ENCODE measurements at regions not wholly inside any gene's neighbourhood (a gene's known extent, or its start where the extent isn't known, plus 50 kb on each side); places are given as distances from the start of the nearest gene placed in this dataset.

DNA sequence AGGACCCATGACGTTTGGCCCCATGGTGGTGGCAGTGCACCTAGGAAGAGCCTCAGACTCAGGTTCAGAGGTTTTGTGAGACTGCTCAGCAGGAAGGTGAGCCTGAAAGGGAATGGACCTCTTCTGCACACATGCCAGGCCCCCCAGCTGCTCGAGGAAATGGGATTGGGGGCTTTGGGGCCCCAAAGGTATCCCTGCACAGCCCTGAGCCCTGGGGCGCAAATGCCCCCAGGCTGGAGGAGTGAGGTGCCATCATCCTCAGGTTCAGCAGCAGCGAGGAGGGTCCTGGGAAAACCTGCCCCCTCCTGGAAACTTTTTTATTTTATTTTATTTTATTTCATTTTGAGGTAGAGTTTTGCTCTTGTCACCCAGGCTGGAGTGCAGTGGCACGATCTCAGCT is 171.8 kb upstream of the MVB12B start:
- DNase-seq = no peak

DNA sequence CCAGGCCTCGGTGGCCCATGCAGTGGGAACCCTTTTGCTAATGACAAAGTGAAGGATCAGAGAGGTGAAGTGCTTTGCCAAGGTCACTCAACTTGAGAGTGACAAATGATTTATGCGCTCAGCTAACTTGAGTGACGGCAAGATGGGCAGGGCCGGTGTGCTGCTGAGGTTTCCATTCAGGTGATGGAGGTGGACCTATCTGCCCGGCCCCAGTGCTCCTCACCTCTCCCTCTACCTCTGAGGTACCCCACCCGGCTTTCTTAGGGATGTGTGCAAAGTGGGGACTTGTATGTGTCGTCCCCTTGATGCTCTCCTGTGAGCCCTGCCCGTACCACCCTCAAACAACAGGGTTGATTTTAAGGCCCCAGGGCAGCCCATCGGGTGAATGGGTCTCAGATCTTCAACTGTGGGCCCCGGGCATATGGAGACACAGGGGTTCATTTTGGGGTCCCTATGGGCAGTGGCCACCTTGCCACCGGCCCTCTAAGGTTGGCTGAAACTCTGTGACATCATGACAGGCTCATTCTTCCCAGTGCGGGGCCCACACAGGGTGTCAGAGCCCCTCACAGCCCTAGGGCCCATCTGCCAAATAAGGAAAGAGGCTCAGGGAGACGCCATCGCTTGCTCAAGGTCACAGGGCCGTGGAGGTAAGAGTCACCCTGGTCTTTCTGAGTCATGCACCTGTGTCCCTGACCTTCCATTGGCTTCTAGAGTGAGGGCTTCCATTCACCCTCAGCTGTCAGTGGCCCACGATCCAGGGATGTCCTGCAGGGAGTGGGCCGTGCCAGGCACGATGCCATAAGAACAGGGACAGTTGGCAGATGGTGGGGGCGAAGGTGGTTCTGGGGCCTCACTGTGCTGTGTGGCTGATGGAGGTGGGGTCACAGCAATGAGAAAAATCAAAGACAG is 170.6 kb upstream of the MVB12B start:
- DNase-seq = no peak

DNA sequence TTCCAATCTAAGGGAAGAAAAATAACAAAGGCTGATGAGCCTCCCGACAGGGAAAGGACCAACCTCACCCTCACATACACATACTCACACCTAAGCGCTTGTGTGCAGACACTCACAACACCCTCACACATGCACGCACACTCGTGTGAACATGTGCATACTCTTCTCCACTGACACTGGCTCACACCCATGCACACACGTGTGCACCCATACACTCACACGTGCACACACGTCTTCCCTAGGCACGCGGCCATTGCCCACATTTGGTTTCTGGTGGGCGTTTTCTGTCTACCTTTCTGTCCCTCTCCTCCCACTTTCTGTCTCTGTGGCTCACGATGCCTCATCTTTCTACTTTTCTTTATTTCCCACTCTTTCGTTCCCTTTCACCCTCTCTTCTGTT is 169.7 kb upstream of the MVB12B start:
- no peak for DNase-seq

DNA sequence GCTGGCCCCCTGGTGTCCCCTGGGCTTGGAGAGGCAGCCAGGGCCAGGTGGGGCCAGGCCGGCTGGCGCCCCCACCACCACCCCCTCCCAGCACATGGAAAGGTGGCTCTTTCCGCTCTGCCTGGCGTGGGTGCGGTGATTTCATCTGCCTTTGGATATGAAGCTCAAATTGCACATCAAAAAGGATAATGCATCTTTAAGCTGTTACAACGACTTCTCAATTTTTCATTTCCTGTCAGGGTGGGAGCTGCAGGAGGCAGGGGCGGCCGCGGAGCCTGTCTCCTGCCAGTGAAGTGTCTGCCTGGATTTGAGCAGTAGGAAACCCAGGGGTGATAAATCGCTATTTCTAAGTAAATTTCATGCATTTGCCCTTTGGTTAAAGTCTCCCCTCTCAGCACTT is 169.2 kb upstream of the MVB12B start:
- no peak for DNase-seq

DNA sequence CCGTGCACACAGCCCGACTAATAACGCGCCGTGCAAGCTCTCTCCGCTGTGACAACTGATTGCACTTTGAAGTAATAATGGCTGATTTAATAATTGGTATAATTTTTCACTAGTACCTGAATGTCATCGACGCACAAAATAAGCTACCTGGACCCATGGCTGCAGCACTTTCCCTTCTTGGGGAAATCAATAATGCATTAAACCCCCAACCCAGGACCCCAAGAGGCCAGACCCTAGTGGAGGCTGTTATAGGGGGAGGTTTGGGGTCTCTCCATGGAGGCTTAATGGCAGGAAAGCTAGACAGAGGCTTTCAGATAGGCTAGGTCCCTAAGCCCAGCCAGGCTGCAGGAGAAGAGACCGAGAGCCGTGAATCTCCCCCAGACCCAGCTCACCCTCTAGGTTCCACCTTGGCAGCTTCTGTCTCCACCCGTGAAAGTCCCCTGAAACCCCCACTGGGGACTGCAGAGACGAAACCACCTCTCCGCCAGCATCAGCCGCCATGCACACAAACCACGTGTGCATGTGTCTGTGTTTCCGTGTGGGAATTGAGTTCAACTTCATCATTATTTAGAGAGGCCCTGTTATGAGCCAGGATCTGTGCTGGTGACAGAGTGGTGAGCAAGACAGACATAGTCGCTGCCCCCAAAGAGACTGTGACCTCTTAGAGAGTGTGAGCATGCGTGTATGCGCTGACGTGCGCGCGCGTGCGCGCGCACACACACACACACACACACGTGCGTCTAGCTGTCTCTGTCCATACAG is 168.6 kb upstream of the MVB12B start:
- no peak for DNase-seq

DNA sequence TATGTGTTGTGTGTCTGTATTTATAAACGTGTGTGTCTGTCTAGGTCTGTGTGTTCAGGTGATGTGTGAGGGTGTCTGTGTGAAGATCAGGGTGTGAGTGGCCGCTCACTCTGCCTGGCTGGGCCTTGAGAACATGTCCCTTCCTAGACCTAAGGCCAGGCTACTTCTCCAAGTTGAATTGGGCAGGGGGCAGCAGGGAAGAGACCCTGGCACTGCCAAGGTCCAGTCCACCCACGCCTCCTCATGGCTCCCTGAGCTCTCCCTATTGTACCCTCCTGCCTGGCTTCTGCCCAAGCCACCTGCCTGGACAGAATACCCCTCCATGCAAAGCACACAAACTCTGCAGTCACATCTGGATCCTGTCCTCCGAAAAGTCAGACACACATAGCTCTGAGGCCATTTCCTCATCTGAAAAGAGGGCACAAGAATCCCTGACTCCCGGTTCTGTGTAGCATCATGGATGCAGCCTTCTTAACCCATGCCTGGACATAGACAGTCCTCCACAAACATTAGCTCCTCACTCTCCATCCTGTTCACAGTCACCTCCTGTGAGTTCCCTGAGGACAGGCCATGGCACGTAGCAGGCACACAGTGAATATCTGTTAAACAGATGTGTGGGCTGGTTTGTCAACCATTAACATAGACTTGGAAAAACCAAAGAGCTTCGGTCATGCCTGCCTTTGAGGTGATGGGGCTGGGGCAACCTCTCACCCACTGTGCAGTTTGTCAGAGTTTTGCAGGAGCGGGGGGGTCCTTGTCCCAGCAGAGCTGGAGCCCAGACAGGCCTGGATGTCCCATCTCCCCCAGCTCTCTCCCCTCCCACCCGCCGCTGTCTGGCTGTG is 167.8 kb upstream of the MVB12B start:
- no peak for DNase-seq

DNA sequence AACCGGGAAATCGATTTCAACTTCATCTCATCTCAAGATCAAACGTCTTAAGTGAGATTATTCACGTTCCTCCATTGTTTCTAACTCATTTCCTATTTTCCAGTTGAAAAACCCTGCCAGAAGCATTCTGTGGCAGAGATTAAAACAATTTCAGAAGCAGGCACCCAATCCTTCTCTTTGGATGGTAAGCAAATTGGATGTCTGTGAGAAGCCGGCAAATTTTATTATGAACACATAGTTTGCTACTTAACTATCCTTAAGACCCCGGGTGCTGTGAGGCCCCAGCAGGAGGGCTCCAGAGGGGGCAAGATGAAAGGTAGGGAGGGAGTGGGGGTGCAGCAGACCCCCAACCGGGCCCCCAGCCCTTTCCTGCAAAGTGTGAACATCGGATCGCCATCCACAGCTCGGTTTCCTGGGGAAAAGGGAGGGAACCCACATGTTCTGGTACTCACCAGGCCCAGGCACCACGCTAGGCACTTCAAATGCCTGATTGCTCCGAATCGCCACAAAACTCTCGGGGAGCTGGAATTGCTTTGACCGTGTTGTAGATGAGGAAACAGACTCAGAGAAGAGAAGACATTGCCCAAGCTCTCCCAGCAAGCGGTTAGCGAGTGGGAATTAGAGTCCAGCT is 167.1 kb upstream of the MVB12B start:
- DNase-seq = no peak

DNA sequence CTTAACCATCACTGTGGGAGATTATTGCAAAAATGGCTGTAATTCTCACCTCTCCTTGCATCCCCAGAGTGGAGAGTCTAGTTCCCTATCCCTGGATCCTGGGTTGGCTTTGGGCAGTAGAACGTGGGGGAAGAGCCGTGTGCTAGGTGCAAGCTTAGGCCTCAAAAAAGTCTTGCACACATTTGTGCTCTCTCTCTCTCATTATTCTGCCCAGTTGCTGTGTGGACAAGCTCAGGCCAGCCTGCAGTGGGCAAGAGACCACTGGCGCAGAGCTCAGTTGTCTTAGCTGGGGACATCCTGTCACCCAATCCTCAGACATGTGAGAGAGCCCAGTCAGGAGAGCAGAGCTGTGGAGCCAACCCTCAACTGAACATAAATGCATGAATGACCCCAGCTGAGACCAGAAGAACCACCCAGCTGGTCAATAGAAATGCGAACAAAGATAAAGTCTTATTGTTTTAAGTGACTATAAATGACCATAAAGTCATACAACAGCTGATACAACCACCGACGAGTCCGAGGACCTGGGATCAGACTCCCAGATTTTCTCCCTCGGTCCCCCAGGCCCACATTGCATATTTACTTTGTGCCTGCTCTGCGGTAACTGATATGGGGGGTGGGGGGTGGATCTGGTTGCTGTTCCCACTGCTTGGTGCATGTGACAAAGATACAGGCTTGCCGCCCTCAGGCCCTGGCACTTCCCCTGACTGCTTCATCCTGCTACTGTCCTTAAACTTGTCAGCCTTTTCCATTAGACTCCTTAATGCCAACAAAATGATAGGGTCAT is 166.4 kb upstream of the MVB12B start:
- no peak for DNase-seq

DNA sequence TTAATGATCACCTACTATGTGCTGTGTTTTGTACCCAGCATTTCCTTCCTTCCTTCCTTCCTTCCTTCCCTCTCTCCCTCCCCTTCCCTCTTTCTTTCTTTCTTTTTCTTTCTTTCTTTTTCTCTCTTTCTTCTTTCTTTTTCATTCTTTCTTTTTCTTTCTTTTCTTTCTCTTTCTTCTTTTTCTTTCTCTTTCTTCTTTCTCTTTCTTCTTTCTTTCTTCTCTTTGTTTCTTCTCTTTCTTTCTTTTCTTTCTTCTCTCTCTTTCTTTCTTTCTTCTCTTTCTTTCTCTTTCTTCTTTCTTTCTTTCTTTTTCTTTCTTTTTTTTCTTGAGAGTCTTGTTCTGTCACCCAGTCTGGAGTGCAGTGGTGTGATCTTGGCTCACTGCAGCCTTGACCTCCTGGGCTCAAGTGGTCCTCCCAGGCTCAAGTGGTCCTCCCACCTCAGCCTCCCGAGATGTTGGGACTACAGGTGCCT is 165.7 kb upstream of the MVB12B start:
- DNase-seq = no peak

DNA sequence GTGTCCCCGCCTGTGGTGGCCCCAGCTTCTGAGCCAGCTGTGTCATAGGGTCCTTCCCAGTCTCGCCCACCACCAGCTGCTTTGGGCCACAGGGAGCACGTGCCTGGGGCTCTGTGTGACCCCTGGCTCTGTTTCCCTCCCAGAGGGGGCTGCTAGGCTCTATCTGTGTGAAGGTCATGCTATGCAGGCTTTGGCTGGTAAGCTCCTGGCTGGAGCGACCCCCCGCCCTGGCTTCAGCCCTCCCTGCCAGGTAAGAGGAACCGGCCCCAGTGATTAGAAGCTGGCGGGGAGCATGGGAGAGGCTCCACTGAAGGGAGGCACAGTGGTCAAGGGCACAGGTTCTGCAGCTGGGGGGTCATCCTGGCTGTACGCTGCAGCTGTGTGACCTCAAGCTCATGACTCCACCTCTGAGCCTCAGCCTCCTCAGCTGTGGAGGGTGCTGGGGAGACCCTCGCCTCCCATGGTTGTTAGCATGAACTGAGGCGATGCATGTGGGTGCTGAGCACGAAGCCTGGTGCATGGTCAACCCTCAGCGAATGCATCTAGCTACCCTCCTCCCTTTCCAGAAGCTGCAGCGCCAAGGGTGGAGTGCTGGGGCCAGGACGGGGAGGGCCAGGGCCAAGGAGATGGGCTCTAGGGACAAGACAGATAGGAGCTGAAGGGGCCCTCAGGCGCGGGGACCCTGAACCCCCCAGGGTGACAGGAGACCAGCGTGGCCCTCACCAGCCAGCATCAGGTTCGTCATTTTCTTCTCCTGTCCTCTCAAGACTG is 163.8 kb upstream of the MVB12B start:
- no peak for DNase-seq

DNA sequence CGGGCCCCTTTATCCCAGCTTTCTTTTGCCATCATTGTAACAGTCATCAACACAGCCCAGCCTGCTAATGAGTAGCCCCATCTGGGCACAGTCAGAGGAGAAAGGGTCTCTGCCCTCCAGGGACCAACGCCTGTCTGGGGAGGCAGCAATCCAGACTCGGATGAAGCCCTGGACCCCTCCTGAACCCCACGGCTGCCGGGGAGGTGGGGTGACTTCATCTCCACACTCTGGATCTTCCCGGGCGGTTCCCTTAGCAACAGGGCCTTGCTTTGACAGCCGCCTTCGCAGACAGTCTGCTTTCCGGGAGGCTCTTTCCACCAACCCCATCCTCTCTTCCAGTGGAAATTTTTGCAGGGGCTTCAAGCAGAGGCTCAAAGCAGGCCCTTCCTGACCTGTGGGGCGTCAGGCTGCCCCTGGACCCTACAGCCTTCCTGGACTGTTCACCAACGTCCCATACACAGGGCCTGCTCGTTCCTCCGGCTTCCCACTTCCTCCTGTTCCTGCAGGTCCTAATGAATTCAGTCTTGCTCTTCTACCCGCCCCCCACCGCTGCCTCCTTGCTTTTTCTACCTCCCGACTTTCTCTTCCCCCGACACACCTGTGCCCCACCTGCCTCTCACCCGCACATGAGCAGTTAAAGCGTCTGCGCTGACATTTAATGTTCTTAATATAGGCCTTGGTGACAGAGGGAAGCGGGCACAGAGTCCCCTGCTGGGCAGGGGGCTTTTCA is 161.7 kb upstream of the MVB12B start:
- DNase-seq = no peak

DNA sequence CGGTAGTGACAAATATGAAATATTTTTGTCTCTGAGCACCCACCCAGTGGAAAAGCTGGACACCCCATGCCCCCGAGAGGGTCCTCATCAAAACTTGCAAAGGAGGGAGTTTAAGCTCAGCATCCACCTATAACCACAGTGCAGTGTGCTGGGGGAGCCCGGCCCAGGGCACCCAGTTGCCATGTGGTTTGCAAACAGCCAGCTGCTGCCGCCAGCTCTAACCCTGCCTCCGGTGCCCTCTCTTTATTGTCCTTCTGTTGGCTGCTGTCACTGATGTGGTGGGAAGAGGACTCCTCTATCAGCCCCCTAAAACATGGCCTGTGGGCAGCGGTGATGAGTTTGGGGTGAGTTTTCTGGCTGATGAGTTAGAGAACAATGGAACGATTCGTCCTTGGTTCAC is 160.9 kb upstream of the MVB12B start:
- no peak for DNase-seq

DNA sequence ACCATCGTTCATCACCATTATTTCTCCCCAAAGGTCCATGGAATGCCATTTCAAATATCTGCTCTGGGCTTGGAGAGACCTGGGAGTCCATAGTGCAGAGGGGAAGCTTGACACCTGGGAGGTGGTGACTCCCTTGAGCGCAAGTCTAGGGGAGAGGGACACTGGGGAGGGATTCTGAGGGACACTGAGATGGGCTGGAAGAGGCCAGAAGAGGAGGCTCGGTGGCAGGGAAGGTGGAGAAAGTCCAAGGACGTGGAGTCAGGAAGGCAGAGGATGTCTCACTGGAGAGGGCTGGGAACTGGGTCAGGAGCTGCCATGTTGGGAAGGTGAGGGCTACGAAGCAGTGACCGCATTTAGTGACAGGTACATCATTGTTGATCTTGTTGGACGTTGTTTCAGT is 160.3 kb upstream of the MVB12B start:
- no peak for DNase-seq

DNA sequence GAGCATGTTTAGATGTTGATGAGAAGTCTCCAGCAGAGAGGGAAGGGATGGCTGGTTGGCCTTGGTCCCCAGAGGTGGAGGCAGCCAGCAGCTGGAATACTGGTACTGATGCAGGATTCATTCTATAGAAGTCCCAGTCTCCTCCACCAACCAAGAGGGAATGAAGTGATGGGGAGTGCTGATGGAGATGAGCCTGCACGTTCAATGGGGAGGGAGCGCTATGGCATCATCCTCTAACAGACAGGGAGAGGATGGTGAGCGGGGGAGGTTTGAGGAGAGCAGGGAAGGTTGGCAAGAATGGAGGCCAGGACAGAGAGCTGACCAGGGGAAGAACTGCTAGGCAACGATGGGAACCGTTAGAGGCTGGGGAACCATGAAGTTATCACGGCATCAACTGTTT is 159.8 kb upstream of the MVB12B start:
- DNase-seq = no peak

DNA sequence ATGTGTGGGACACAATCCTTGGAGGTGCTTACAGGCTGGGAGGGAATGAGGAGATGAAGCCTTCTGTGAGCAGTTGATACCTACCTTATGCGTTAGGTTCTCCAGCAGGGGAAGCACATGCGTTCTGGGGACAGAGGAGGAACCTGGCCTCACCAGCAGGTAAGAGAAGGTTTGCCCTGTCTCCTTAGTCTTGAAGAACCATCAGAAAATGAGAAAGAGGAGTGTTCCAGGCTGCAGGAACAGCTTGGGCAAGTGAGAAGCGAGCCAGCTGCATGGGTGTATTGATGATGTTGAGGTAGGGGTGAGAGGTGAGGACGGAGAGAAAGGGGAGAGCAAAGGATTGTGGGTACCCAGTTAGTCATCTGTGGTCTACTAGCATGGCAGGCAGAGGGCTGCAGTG is 156.9 kb upstream of the MVB12B start:
- no peak for DNase-seq

DNA sequence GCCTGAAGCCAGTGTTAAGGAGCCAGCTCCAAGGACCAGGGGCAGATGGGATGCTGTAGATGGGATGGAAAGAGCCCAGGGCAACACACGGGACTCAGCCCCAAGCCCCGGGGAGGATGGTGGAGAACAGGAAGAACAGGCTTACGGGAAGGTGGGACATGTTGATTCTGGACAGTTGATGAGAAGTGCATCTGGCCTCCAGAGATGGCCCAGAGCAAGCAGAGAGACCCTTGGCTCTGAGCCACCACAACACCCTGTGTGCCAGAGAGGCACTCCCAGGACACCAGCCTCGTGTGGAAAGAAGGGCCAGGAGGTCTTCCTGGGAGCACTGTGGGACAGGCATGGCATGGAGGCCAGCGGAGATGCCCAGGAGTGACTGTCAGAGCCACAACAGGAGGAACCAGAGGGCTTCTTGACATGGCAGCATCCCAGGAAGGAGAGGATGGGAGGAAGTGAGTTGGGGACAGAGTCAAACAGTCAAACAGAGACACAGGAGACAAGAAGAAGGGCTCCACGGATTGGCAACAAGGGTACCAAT is 156.3 kb upstream of the MVB12B start:
- no peak for DNase-seq

DNA sequence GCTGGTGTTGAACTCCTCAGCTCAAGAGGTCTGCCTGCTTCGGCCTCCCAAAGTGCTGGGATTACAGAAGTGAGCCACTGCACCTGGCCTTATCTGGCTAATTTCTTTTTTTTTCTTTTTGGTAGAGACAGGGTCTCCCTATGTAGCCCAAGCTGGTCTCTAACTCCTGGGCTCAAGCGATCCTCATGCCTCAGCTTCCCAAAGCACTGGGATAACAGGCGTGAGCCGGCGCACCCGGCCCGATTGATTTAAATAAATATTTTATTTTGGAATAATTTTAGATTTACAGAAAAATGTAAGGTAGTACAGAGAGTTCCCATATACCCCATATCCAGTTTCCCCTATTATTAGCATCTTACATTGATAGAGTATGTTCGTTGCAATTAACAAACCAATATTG is 155.0 kb upstream of the MVB12B start:
- DNase-seq = no peak

DNA sequence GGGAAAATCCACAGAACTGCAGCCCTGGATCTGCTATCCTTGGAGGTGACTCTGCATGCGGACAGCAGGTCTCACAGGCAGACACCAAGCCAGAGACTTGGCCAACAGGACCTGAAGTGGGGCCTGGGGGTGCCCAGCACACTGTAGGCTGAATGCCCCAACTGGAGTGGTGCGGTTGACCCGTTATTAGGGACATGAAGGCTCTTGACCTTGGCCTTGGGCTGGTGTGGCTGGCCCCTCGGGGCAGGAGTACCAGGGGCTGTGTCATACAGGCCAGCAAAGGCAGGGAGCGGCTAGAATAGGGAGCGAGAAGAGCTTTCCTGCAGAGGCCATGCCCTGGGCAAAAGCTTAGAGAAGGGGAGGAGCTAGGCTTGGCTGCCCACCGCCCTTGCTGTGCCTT is 153.2 kb upstream of the MVB12B start:
- DNase-seq = no peak

DNA sequence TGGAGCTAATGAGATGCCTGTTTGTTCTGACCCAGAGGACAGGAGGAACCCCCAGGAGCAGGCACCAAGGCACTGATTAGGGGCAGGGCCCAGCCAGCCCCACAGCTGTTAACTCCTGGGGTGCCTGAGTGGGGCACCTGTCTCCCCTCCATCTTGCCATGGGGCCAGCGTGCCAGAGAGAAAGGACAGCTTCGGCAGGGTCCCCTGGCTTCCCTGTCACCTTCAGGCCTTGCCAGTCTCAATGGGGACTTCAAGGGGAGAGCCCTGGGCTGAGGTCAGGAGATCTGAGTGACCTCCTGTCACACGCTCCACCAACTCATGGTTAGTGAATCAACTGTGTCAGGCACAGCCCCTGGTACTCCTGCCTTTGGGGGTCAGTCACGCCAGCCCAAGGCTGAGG is 152.7 kb upstream of the MVB12B start:
- no peak for DNase-seq

DNA sequence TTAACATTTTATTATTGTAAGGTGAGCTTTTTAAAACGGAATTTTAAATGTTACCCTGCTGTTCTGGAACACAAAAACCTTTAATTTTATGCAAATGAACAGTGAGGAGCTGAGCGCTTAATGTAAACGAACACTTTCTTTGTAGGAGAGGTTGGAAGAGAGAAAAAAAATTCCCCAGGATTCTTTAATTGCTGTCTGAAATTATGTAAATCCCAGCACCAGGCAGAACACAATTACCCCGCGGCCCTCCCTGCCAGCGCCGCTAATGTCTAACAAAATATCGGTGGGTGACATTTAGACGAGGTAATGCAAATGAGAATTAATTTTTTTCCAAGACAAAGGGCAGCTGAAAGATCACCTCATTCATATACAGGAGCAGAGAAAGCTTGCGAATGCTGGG is 143.4 kb upstream of the MVB12B start:
- DNase-seq = no peak

All from stimulated activated CD4-positive, alpha-beta T cell treated with anti-CD3 and anti-CD28 coated beads, Interleukin-15, amount 100 ng/mL, for 24 hours (primary cell).